NT2/D1 (cell line): ENCODE measurements at regions not wholly inside any gene's neighbourhood (a gene's known extent, or its start where the extent isn't known, plus 50 kb on each side); places are given as distances from the start of the nearest gene placed in this dataset.

Experiments used
- DNase-seq: peaks from one replicate; pipeline ENCODE4 v3.0.0-alpha.2; 2011; ENCODE audit warnings: low read depth, low spot score
- H3K27me3 ChIP-seq: 2 replicates; pipeline ENCODE4 v1.6.0; 2011; ENCODE audit warnings: mild to moderate bottlenecking; ENCODE audit not compliant: insufficient read length, insufficient read depth
- H3K36me3 ChIP-seq: 2 replicates; pipeline ENCODE4 v1.6.1; 2011; ENCODE audit warnings: mild to moderate bottlenecking, low read length, mixed read lengths; ENCODE audit not compliant: insufficient read depth, insufficient read length
- H3K4me1 ChIP-seq: 2 replicates; pipeline ENCODE4 v1.5.1; 2011; ENCODE audit not compliant: insufficient read depth, insufficient read length
- H3K4me3 ChIP-seq: 2 replicates; pipeline ENCODE4 v1.5.1; 2011; ENCODE audit warnings: low read depth; ENCODE audit not compliant: insufficient read length
- H3K9ac ChIP-seq: 2 replicates; pipeline ENCODE4 v1.6.0; 2011; ENCODE audit warnings: low read depth; ENCODE audit not compliant: insufficient read length
- H3K9me3 ChIP-seq: 2 replicates; pipeline ENCODE4 v1.5.1; 2011; ENCODE audit warnings: mild to moderate bottlenecking, low read length; ENCODE audit not compliant: insufficient read depth
- SUZ12 ChIP-seq: IDR thresholded peaks from 2 replicates; pipeline ENCODE4 v1.6.1; 2011; ENCODE audit not compliant: insufficient read length, insufficient read depth; ENCODE audit errors: extremely low read depth
- YY1 ChIP-seq: IDR thresholded peaks from 2 replicates; pipeline ENCODE4 v1.6.1; 2011; ENCODE audit not compliant: insufficient read length, insufficient read depth
- ZNF274 ChIP-seq: IDR thresholded peaks from 2 replicates; pipeline ENCODE4 v1.6.1; 2011; ENCODE audit warnings: mild to moderate bottlenecking, low read depth, low read length

DNA sequence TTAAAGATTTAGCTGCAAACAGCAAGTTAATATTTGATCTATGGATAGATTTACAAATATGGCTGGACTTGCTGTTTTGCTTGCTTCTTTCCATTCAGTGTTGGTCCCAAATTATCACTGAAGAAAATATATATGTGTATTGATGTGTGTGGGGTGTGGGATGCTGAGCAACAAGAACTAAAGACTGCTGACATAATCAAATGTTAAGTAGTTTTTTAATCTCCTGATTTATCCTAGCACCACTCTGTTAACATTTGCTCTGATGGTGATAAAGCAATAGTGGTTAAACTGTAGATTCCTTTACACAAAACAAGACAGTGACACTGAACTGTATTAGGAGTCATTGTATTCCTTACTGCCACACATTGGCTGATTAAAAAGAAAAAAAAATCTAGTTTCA is 1023.5 kb upstream of the B3GALT2 start:
- no peak overlapping the region for H3K9ac ChIP-seq
- DNase-seq, result no peak
- H3K4me3 ChIP-seq, result no peak overlapping the region
- H3K27me3 ChIP-seq, result no peaks in the 10 kb centered on the region
- TF ChIP-seq SUZ12 (no peak), YY1 (no peak), ZNF274 (no peak)
- H3K4me1 ChIP-seq, result no peaks in the 10 kb centered on the region
- no peaks in the 10 kb centered on the region for H3K9me3 ChIP-seq
- no peaks in the 10 kb centered on the region for H3K36me3 ChIP-seq

DNA sequence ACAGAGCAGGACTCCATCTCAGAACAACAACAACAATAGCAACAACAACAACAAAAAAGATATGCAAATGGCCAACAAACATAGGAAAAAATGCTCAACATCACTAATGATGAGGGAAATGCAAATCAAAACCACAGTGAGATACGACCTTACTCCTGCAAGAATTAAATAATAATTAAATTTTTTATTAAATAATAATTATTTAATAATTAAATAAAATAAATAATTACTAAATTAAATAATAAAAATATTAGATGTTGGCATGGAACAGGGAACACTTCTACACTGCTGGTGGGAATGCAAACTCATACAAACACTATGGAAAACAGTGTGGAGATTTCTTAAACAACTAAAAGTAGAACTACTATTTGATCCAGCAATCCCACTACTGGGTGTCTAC is 1022.3 kb upstream of the B3GALT2 start:
- H3K4me3 ChIP-seq, result no peak overlapping the region
- no peak for TF ChIP-seq SUZ12
- no peak for TF ChIP-seq YY1
- no peak for TF ChIP-seq ZNF274
- H3K9me3 ChIP-seq, result no peaks in the 10 kb centered on the region
- DNase-seq, result no peak
- no peak overlapping the region for H3K9ac ChIP-seq
- H3K27me3 ChIP-seq, result no peaks in the 10 kb centered on the region
- H3K36me3 ChIP-seq, result no peaks in the 10 kb centered on the region
- no peaks in the 10 kb centered on the region for H3K4me1 ChIP-seq

DNA sequence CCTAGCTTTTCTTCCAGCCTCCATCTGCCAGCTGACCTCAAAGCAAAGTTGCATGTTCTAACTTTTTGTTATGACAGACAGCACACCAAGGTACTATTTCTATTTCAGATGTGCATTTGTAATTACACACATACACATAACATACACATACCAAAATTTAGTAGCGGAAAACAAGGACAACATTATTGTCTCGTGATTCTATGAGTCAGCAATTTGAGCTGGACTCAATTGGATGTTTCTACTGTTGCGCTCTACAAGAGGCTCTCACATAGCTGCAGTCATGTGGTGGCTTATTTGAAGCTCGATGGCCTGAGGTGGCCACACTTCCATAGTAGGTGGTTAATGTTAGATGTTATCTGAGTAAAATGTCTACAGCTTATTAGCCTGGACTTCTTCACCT is 1010.1 kb upstream of the B3GALT2 start:
- no peak overlapping the region for H3K4me3 ChIP-seq
- no peaks in the 10 kb centered on the region for H3K27me3 ChIP-seq
- H3K36me3 ChIP-seq, result no peaks in the 10 kb centered on the region
- H3K9ac ChIP-seq, result no peak overlapping the region
- DNase-seq, result no peak
- H3K4me1 ChIP-seq, result no peaks in the 10 kb centered on the region
- H3K9me3 ChIP-seq, result no peaks in the 10 kb centered on the region
- TF ChIP-seq YY1, result no peak
- TF ChIP-seq ZNF274, result no peak
- TF ChIP-seq SUZ12, result no peak

DNA sequence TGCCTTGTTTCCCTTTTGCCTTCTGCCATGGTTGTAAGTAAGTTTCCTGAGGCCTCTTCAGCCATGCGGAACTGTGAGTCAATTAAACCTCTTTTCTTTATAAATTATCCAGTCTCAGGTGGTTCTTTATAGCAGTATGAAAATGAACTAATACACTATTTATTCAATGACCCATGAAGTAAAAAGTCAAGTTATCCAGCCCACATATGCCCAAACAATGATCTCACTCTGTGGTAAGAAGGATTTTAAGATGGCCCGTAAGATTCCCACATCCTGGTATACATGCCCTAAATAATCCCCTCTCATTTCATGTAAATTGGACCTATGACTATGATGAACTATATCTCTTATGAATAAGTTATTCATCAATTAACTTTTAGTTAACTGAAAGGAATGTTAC is 1008.3 kb upstream of the B3GALT2 start:
- no peak overlapping the region for H3K4me3 ChIP-seq
- DNase-seq, result no peak
- H3K9ac ChIP-seq, result no peak overlapping the region
- H3K27me3 ChIP-seq, result no peaks in the 10 kb centered on the region
- no peaks in the 10 kb centered on the region for H3K9me3 ChIP-seq
- TF ChIP-seq SUZ12 (no peak), YY1 (no peak), ZNF274 (no peak)
- H3K36me3 ChIP-seq, result no peaks in the 10 kb centered on the region
- H3K4me1 ChIP-seq, result no peaks in the 10 kb centered on the region

DNA sequence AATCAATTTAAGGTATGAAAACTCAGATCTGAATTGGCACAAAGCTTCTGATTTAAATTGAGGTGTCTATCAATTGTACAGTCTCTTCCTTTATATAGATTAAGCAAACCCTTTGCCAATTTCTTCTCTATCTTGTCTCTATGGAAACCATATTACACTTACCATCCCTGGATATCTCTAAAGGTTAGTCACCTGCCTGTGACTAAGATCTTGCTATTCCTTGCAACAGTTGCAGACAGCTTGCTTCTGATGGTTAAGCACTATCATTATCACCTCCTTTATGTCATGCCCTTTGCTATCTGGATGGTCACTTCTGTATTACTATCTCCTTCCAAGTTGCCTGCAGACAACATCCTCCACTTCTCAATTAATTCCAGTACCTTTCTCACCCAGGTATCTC is 998.6 kb upstream of the B3GALT2 start:
- H3K4me3 ChIP-seq, result no peak overlapping the region
- DNase-seq, result no peak
- H3K4me1 ChIP-seq, result no peaks in the 10 kb centered on the region
- H3K9ac ChIP-seq, result no peak overlapping the region
- no peak for TF ChIP-seq YY1
- TF ChIP-seq SUZ12, result no peak
- TF ChIP-seq ZNF274, result no peak
- H3K36me3 ChIP-seq, result no peaks in the 10 kb centered on the region
- peaks cover 8% of the 10 kb centered on the region; the same call in 1 of the 2 replicates for H3K9me3 ChIP-seq
- no peaks in the 10 kb centered on the region for H3K27me3 ChIP-seq

DNA sequence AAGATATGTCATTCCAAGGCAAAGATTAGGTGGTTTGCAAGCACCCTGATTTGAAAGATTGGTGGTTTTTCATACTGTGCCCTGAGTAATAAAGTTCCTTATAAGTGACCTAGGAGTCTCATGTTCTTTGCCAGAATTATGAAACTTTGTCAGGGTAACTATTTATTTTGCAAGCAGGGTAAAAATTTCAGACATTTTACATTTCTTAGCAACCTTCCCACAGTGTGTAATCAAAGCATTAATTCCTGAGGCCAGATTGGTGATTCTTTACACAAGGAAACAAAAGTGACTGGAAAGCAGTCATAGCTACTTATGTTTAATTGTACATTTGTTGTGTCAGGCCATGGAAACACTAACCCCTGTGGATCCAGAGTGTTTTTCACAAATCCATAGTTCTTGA is 998.0 kb upstream of the B3GALT2 start:
- Histone ChIP-seq H3K4me3 (no peak overlapping the region), H3K36me3 (no peaks in the 10 kb centered on the region), H3K27me3 (no peaks in the 10 kb centered on the region), H3K4me1 (no peaks in the 10 kb centered on the region), H3K9ac (no peak overlapping the region), H3K9me3 (peaks cover 8% of the 10 kb centered on the region; the same call in 1 of the 2 replicates)
- no peak for TF ChIP-seq SUZ12
- TF ChIP-seq YY1, result no peak
- TF ChIP-seq ZNF274, result no peak
- no peak for DNase-seq

DNA sequence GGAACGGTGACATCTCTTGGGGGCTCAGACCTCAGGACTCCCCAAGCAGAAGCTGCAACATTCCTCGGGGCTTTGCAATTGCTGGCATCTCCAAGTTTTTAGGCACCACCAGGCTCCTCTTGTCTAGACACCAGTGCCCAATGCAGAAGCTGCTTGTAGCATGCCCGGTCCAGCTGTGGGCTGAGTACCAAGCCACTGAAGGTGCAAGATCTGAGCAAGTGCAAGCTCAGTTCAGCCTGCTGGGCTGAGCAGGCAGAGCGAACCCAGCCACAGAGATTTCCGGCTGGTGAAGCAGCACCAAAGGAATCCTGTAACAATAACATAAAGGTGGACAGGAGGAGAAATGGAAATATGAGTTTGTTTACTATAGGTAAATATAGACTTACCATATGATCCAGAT is 995.4 kb upstream of the B3GALT2 start:
- Histone ChIP-seq H3K4me1 (no peaks in the 10 kb centered on the region), H3K9ac (no peak overlapping the region), H3K36me3 (no peaks in the 10 kb centered on the region), H3K4me3 (no peak overlapping the region), H3K9me3 (peaks cover 8% of the 10 kb centered on the region; the same call in 1 of the 2 replicates), H3K27me3 (no peaks in the 10 kb centered on the region)
- no peak for TF ChIP-seq ZNF274
- no peak for TF ChIP-seq YY1
- no peak for TF ChIP-seq SUZ12
- no peak for DNase-seq

DNA sequence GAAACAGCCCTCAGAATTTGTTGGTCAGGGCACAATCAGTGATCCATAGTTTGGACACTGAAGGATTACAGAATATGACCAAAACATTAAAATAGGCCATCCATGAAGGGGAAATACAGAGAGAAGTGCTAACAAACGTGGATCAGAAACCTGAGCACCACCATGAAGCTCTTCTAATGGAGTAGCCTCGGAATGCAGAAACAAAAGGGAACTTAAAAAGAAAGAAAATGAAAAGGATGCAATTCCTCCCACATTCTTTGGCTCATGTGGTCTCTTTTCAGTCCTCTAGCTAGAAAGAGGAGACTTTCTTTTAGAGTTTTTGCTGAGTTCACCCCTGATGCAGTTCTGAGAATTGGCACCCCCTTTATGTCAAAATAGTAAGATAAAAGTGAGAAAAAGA is 989.8 kb upstream of the B3GALT2 start:
- Histone ChIP-seq H3K9ac (no peak overlapping the region), H3K27me3 (no peaks in the 10 kb centered on the region), H3K36me3 (no peaks in the 10 kb centered on the region), H3K9me3 (0 out of 2 replicates have a peak, but pooled peaks cover under 1% of the 10 kb centered on the region), H3K4me1 (no peaks in the 10 kb centered on the region), H3K4me3 (no peak overlapping the region)
- DNase-seq, result peak; percentile 47
- TF ChIP-seq SUZ12 (no peak), ZNF274 (no peak), YY1 (no peak)
